HG03066 (cell line): ENCODE measurements at regions not wholly inside any gene's neighbourhood (a gene's known extent, or its start where the extent isn't known, plus 50 kb on each side); places are given as distances from the start of the nearest gene placed in this dataset.
"Not testable (repeated sequence)": the region's sequence is repeated elsewhere in the genome, so short reads cannot be mapped to it uniquely, and the experiment has no call there.

Experiments used
- ATAC-seq: cut with Tn5 transposase; IDR thresholded peaks from one replicate; pipeline ENCODE4 v1.9.1; 2021; ENCODE audit warnings: low read depth; ENCODE audit not compliant: unreplicated experiment

- ATAC-seq: no peak
Measured at GRCh38 chr2:167803449-167803988, 443.9 kb downstream of the STK39 start.

- ATAC-seq: no peak
Measured at GRCh38 chr2:167794554-167795255, 452.7 kb downstream of the STK39 start.

DNA sequence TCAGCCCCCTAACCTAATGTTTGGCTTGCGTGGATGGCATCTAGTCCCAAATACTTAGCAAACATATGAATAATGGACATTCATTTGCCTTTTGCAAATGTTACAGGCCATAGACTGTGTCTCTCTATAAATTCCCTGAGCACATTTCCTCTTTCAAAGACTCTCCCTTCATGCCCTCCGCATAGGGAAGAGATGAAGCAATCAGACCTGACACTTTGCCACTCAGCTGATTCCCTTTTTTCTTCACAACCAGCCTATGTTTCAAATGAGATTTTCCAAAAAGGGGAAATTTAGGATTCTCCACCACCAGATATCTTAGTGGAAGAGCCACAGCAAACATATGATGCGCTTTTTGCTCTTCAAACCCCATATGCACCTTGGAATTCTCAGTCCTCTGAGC is 453.7 kb downstream of the STK39 start:
- ATAC-seq: no peak

GRCh38 chr2:167792126-167792525 is 455.3 kb downstream of the STK39 start:
- ATAC-seq: no peak

GRCh38 chr2:167790781-167791450 is 456.5 kb downstream of the STK39 start:
- no peak for ATAC-seq

DNA sequence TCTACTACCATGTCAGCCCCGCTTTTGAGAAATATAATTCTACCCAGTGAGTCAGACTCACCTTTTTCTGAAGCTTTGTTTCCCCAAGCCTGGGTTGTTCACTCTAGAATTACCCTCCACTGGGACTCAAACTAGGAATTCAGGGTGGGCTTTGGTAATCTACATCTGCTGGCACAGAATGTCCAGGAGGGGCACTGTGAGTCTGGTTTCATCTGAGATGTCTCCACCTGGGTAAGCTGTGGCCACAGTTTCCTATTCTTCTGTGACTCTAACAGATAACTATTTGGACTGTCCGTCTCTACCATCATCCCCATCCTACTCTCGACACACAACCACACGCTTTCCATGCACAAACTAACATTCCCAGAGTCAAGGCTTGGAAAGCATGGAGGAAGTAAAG is 457.2 kb downstream of the STK39 start:
- no peak for ATAC-seq

GRCh38 chr2:167787562-167787961 is 459.8 kb downstream of the STK39 start:
- ATAC-seq: no peak

GRCh38 chr2:167787021-167787420 is 460.4 kb downstream of the STK39 start:
- no peak for ATAC-seq

DNA sequence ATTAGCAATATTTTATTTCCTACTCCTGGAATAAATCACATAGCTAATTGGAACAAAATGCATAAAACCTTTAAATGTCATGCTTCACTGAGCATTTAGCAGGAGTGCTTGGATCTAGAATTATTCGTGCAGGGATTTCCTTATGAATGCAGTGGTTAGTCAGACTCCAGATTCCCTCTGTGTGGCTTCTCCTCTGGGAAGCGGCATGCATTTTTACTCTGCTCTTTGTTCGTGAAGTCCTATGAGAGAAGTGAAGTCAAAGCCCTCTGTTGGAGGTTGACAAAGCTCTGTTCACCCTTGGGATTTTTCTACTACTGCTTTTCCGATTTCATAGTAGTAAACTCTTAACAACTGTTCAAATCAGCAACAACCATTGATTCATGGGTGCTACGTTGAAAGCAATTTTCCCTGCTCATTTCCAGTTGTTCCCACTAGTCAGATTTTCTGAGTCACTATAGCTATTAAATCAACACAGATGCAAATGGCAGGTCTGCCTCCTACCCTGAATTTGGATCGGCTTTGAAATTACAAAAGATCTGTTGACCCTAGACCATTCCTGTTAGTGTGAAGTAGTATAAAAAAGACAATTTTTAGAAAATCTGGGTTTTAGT is 461.7 kb downstream of the STK39 start:
- ATAC-seq: no peak

DNA sequence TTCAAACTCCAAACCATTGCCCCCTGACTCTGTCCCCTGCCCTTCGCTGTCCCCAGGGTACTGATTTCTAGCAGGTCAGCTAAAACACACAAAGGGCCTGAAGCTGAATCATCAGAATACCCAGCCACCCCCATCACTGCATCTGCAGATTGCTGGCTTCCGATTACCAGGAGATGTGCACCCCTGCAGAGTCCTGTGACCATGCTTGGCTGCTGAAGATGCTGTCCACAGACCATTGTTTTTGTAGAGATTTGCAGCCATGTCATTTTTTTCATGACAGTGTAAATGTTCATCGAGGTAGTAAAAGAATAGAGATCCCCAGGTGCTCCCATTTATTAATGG is 463.3 kb downstream of the STK39 start:
- no peak for ATAC-seq

DNA sequence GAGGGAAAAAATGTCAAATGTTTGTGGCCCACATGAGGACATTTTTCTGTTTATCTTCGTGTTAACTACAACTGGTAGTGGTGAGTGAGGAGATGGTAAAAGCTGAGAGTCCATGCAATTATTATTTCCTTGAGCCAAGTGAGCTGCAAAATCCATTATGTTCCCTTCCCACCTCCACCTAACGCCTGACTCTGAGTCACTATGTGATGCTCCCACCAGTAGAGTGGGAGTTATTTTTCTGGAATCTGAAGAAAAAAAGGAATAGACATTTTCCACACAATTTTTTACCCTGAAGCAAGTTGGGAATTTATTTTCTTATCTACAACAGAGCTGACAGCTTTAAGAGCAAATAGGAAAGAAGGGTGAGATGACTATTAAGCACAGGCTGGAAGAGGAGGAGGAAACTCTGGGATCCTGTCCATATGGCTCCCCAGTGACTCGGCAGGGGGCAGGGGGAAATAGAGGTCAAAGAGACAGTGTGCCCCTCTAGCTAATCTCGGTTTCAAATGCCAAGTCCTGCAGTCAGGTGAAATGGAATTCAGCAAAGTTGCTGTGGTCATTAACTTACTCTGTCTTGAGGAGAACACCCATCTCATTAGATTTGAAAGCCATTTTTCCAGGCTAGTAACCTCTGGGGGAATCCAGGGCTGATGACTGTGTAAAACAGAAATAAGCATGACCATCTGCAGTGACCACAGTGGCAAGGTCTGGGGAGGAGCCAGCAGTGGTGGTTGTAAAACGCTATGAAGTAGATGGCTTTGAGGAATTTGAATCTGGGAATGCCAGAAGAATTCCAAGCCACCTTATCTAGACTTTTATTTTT is 463.9 kb downstream of the STK39 start:
- no peak for ATAC-seq

DNA sequence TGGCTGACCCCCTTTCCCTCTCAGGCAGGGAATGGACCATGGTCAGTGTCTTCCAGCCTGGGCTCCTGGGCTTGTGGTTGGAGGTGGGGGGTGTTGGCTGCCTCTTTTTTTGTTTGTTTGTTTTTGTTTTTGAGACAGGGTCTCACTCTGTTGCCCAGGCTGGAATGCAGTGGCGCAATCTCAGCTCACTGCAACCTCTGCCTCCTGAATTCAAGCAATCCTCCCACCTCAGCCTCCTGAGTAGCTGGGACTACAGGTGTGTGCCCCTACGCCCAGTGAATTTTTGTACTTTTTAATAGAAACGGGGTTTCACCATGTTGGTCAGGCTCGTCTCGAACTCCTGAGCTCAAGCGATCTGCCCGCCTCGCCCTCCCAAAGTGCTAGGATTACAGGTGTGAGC is 465.8 kb downstream of the STK39 start:
- not testable (repeated sequence) for ATAC-seq

DNA sequence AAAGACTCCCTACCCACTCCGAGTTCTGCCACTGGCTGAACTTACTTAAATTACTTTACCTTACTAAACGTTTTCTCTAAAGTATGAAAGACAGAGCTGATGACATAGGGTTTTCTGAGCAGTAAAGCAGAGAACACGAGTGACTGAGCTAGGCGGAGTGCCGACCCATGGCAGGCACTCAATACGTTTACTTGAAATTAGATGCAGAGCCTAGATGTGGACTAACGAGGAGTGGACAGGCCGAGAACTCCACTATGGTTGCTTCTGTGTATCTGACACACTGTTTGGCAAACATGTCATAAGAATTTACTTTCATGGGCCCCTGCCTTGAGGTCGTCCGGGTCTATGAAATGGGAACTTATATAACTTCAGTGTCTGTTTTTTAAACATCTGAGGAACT is 471.0 kb downstream of the STK39 start:
- no peak for ATAC-seq

DNA sequence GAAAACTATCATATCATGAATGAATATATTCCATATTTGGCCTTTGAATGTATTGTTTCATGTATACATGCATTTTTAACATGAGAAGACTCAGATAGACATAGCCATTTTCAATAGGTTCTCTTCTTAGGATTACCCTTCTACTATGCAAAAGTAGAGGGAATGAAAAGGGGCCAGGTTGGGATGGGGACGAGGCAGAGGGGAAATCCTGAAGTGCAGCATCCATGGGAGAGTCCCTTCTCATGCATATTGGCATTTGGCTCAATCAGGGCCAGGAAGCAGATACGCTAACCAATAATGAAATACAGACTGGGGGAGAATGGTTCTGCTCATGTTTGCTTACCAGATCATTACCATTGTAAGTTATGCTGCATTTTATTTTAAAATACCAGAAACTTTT is 475.8 kb downstream of the STK39 start:
- no peak for ATAC-seq

- no peak for ATAC-seq
Measured at GRCh38 chr2:167769020-167769419, 478.4 kb downstream of the STK39 start.

DNA sequence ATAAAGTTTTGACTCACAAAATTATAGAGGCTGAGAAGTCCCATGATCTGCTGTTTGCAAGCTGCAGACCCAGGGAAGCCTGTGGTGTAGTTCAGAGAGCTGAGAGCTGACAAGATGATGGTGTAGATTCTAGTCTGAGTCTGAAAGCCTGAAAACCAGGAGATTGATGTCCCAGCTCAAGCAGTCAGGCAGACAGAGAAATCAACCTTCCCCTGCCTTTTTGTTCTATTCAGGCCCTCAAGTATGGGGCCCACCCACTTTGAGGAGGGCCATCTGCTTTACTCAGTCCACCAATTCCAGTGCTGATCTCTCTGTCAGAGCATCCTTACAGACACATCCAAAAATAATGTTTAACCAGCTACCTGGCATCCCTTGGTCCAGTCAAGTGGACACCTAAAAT is 479.6 kb downstream of the STK39 start:
- ATAC-seq: no peak

DNA sequence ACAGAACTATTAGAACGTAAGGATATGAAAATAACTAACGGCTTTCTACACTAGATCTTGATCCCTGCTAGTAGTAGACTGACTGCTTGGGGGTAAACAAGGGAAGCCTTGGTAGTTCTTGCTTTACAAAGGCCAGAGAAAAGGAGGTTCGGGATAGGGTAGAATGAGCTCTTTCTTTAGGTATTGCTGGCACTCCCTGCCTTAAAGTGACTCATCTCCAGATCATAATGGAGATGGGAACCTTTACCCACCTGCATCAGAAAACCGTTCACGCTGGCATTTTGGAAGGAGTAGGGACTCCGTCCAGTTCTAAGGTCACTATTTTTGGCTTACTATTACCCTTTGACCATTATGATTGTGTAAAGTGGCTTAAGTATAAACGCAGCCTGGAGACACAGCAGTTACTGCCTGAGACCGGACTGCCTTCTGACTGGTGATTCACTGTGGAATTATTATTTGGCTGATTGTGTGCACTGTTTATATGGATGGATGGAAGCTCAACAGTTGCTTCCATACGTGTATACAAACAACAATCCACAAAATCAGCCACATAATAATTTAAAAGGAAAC is 482.5 kb downstream of the STK39 start:
- ATAC-seq: no peak

DNA sequence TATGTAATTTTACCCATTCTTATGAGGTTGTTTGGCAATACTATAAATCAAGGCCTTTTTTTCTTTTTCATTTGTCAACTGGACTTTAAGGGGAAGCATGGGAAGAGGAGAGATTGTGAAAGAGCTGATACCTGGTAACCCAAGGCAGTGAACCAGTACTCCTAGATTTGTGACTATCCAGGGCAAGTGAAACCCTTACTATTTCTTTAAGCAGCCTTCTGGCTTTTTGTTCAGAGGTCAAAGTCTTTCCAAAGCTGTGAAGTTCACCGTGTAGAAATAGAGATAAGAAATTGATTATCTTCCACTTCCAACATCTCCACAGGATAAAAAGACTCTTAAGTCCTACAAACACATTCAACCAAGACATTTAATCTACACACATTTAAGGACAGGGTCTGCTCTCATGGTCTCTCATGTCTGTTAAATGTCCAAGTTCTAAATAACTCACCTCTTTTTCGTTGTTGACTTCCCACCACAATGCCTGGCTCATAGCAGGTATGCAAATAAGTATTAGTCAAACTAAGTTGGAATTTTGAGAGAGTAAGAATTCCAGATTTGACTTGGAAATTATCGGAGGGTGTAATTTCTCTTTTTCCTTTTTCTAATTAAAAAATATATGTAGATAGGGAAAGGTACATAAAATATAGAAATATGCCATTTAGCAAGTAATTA is 485.8 kb downstream of the STK39 start:
- no peak for ATAC-seq

DNA sequence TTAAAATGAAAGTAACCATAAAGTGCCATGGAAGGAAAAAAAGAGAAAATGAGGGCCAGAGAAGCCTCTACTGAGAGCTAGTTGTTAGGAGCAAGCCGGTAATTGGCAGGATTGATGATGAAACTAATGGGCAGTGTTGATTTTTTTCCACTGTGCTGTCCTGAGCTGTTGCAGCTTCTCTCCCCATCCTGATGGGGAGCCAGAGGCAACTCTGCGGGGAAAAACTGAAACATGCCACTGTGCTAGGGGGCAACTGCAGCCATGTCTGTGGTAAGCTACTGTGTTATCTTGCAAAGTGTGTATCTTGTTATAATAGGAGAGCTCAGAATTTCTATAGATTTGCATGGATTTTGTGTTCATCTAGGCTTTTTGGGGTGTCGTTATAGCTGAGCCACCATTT is 487.9 kb downstream of the STK39 start:
- ATAC-seq: no peak

- ATAC-seq: no peak
Measured at GRCh38 chr2:167758292-167758691, 489.1 kb downstream of the STK39 start.
